GM21619 (cell line): ENCODE measurements at regions not wholly inside any gene's neighbourhood (a gene's known extent, or its start where the extent isn't known, plus 50 kb on each side); places are given as distances from the start of the nearest gene placed in this dataset.

ENCODE experiments used
- ATAC-seq: cut with Tn5 transposase; IDR thresholded peaks from one replicate; pipeline ENCODE4 v1.9.1; 2021; ENCODE audit not compliant: unreplicated experiment

GRCh38 chr6:19492636-19493405 lies 344.3 kb upstream of the ID4 start:
- no peak for ATAC-seq

GRCh38 chr6:19501737-19502245 lies 335.4 kb upstream of the ID4 start:
- ATAC-seq = no peak

GRCh38 chr6:19502301-19502700 lies 334.9 kb upstream of the ID4 start:
- ATAC-seq = no peak

- ATAC-seq = no peak
Measured at GRCh38 chr6:19515939-19516338, 321.2 kb upstream of the ID4 start.

- no peak for ATAC-seq
Measured at GRCh38 chr6:19519941-19520340, 317.2 kb upstream of the ID4 start.

GRCh38 chr6:19524366-19525186 lies 312.6 kb upstream of the ID4 start:
- ATAC-seq = no peak

GRCh38 chr6:19525673-19526072 lies 311.5 kb upstream of the ID4 start:
- ATAC-seq = no peak

- ATAC-seq = no peak
Measured at GRCh38 chr6:19530188-19530587, 307.0 kb upstream of the ID4 start.

- no peak for ATAC-seq
Measured at GRCh38 chr6:19535351-19535750, 301.8 kb upstream of the ID4 start.

- no peak for ATAC-seq
Measured at GRCh38 chr6:19536838-19537237, 300.3 kb upstream of the ID4 start.

- ATAC-seq = no peak
Measured at GRCh38 chr6:19538096-19538495, 299.1 kb upstream of the ID4 start.

- no peak for ATAC-seq
Measured at GRCh38 chr6:19547507-19547906, 289.7 kb upstream of the ID4 start.

GRCh38 chr6:19549109-19549508 lies 288.1 kb upstream of the ID4 start:
- ATAC-seq = no peak

GRCh38 chr6:19550380-19550779 lies 286.8 kb upstream of the ID4 start:
- no peak for ATAC-seq

- no peak for ATAC-seq
Measured at GRCh38 chr6:19551611-19552010, 285.6 kb upstream of the ID4 start.

GRCh38 chr6:19552076-19552475 lies 285.1 kb upstream of the ID4 start:
- no peak for ATAC-seq

- ATAC-seq = no peak
Measured at GRCh38 chr6:19552588-19552987, 284.6 kb upstream of the ID4 start.

- no peak for ATAC-seq
Measured at GRCh38 chr6:19554356-19555225, 282.6 kb upstream of the ID4 start.

- ATAC-seq = no peak
Measured at GRCh38 chr6:19557191-19557590, 280.0 kb upstream of the ID4 start.

- no peak for ATAC-seq
Measured at GRCh38 chr6:19558201-19558600, 279.0 kb upstream of the ID4 start.

GRCh38 chr6:19558934-19559333 lies 278.2 kb upstream of the ID4 start:
- no peak for ATAC-seq
